A204.1 (cell line): ENCODE measurements at regions not wholly inside any gene's neighbourhood (a gene's known extent, or its start where the extent isn't known, plus 50 kb on each side); places are given as distances from the start of the nearest gene placed in this dataset.

Experiments
- FAIRE-seq: peaks from 2 replicates; lab custom pipeline; 2012; peaks lifted over from hg19 to GRCh38; lab: Jason Lieb, UNC

DNA sequence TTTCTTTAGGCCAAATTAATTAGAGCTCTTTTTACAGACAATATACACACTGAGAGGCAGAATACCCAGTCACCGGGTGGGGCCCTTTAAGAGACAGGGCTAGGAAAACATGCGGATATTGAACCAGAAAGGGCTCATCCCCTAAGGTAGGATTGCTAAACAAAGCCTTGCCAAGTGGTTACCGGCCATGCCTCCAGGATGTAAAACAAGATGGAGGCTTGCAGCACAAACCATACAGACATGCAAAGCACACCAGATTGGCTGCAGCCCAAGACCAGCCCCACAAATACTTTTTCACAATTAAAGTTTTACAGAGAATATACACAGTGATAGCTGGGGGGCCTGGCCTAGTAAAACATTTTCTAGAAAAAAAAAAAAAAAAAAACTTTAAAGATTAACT lies 210.0 kb downstream of the KLHL4 start:
- FAIRE-seq = no peak

DNA sequence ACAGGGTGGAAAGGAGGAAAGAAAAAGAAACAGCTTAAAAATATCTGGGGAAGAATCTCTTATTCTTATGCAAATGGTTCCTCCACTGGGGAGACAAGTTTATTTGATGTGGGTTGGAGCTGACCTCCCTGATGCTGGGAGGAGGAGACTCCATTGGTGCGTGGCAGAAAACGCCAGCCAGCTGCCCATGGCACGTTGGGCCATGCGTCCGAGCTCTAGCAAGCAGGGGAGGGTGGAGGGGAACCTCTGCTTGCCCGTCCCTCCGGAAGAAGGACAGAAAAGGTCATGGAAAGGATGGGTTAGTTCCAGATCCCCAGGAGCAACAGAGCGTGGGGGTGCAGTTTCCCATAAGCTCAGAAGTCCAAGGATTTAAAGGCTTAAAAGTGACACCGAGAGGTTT lies 210.4 kb downstream of the KLHL4 start:
- FAIRE-seq = no peak

DNA sequence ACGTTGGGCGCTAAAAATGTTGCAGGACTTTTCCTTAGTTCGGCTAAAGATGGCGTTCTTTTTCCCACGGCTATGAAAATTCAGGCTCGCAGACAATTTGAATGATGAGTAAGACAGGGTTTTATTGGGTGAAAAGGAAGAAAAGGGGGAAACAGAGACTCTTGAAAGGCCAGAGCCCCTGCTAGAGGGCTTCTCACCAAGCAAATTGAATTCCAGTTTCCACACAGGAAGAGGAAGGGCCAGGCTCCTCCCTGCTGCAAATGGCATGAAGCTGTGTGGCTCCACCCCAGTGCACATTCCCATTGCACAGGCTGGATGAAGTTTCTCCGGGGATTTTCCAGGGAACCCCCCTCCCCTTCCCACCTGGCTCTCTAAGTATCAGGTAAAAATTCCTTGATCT lies 210.9 kb downstream of the KLHL4 start:
- FAIRE-seq = no peak

DNA sequence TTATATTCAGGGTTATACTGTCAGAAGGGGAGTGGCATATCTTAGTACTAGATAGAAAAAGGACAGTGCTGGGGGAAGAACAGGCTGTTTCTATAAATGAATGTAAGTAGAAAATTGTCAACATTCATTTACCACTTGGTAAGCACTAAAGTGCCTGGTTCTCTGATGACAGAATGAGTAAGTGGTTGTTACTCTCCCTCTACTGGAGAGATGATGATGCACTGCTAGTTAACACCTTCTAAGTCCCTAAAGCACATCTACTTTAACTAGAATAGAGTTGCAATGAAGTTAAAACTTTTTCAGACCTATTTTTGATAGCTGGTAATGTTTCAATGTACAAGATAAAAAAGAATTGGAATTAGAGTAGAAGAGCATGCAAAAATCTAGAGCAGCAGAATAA lies 214.5 kb downstream of the KLHL4 start:
- FAIRE-seq = no peak

DNA sequence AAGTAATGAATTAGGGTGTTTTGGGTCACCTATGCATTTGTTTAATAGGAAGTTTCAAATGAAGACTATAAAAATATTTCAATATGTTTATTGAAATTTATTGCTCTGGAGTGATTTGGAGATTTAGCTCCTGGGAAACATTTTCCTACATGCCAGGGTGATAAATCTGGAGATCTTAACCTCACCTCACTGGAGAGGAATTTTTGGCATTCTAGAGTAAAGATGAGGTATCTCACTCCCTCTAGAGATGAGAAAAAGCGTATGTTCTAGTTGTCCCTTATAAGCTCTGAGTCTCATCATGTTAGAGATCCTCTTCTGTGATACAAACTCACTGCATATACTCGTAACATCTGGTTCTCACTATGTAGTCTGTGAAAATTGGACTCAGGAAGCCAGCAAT lies 219.0 kb downstream of the KLHL4 start:
- no peak for FAIRE-seq

DNA sequence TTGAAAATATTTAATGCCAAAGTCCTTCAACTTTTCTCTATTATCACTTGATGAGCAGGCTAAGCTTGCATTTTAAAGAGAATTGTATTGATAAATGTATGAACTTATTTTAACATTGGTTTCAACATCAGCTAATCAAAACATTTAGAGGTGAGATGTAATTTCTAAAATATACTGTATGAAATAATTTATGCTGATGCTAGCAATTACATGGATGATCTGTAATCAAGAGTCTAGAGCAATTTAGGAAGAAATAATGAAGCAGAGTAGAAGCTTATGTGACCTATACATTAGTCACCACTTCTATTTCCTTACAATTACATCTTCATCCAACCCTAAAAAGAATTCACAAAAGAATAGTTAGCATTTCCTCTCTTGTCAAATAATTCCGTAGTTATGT lies 226.8 kb downstream of the KLHL4 start:
- no peak for FAIRE-seq

DNA sequence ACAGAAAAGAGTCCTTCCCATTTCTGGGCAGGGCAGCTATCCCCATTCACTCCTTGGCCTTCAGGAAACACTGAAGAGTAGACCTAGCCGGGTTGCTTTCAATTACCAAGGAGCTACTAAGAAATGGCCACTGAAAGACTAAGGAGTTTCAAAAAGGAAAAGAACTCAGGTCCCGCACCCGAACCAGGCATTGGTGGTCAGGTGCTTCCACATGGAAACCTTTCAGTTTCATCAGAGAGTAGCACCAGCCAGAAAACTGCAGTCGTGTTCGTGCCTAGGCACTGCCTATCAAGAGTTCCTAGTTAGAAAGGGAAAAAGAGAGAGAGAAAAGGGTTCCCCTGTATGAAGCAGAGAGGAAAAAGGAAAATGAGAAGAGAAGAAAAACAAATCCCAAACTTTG lies 237.9 kb downstream of the KLHL4 start:
- no peak for FAIRE-seq

DNA sequence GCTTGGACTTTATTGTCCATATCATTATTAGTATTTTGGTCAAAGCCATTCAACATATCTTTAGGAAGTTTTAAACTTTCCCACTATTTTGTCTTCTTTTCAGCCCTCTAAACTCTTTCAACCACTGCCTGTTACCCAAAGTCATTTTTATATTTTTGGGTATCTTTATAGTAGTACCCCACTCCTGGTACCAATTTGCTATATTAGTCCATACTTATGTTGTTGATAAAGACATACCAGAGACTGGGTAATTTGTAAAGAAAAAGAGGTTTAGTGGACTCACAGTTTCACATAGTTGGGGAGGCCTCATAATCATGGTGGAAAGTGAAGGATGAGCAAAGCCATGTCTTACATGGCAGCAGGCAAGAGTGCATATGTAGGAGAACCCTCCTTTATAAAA lies 271.4 kb downstream of the KLHL4 start:
- FAIRE-seq = no peak

DNA sequence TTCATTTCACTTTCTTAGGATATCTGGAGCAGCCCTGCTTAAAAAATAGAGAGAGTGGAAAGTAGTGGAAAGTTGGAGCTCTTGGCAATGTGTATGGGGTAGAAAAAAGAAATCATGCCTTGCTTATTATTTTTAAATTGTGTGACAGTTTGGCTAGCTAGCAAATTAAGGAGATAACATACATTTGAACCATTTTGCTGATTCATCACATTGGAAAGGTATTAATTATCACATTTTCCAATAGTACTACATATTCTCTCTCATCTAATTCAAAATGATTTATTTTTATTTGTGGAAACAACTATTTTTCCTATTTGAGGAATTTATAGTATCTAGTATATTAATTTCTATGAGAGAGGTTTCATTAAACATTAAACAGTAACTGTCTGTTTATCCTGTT lies 280.4 kb downstream of the KLHL4 start:
- FAIRE-seq = no peak

DNA sequence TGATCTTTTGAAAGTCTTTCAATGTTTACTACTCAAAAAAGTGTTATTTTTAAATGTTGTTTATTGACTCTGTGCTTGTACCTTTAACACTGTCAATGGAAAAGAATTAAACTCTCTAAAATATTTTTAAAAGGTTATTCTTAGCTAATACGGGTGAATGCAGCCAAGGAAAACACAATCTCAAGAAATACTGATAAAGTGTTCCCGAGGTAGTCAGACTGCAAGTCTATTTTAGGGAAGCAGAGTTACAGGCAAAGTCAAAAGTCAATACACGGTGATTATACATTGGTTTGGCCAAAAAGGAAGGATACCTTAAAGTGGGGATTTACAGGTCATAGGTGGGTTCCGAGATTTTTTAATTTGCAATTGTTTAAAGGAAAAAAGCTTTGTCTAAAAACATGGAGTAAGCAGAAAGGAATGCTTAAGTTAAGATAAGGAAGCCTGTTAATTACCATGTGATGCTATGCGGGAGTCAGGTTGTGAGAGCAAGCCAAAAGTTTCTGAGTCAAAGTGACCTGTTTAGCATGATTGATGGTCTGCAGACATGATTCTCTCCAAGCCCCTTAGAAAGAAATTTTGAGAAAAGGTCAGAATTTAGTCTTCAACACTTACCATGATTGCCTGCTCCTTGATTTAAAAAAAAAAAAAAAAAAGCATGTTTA lies 288.4 kb downstream of the KLHL4 start:
- FAIRE-seq = no peak

DNA sequence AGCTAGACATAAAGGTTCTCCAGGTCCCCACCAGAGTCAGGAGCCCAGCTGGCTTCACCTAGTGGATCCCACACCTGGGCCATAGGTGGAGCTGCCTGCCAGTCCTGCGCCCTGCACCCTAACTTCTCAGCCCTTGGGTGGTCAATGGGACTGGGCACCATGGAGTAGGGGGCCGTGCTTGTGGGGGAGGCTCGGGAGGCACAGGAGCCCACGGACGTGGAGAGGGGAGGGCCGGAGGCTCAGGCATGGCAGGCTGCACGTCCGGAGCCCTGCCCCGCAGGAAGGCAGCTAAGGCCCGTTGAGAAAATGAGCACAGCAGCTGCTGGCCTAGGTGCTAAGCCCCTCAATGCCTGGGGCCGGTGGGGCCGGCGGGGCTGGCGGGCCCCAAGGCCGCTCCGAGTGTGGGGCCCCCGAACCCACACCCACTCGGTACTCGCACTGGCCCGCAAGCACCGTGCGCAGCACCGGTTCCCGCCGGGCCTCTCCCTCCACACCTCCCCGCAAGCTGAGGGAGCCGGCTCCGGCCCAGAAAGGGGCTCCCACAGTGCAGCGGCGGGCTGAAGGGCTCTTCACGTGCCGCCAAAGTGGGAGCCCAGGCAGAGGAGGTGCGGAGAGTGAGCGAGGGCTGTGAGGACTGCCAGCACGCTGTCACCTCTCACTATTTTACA lies 291.1 kb downstream of the KLHL4 start:
- FAIRE-seq = no peak

DNA sequence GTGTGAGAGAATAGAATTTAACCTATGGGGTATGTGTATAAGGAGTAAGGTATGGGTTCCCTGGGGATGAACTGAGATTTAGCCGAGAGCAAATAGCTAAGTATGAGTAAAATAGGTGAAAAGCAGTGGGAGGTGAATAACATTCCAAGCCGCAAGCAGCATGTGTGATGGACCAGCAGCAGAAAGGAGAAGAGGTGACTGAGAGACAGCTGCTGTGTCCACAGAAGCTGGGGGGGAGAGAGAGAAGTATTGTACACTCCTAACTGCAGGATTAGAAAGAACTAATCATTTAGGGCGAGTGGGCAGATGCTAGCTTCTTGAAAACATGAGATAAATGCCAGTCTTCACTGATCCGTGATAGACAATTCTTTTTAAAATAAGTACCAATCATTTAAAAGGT lies 296.0 kb downstream of the KLHL4 start:
- FAIRE-seq = no peak

DNA sequence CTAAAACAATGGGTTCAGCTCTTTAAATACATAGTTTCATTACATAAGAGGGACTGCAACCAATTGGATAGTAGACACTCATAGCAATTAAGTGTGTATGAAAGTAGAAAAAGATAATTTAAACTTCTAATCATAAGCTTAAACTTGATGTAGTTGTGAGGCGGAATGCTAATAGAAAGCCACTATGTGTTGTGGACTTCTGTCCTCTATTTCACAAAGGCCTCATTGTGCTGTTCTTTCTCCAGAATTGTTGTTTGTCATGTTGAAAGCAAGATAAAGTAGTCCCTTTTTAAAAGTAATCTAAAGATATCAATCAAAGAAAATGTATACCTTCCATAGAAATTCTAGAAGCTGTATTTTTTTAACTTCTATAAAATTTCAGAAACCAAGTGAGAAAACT lies 329.4 kb downstream of the KLHL4 start:
- no peak for FAIRE-seq

DNA sequence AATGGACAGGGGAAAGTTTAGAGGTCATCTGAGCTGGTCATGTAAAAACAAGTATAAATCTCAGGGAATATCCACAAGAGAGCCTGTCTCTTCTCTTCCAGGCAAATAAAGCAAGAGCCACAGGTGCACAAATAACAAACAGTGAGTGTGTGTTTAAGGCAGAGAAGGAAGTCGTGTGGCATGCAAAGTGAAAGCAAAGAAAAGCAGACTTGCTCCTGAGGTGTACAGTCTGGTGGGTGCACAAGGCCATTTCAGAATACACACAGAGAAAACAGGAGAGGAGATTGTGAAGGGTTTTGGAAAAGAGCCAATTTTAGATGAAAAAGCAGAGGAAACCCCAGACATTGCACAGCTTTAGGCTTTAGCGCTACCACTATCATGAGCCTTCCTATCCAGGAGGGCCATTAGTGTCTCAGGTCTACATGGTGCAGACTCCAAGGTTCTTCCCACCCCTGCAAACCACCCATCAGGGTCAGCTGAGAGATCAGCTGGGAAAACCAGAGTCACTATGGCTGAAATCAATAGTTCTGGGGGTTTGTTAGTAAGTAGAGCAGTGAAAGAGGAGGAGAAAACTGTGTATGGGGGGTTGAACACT lies 355.8 kb downstream of the KLHL4 start:
- no peak for FAIRE-seq

DNA sequence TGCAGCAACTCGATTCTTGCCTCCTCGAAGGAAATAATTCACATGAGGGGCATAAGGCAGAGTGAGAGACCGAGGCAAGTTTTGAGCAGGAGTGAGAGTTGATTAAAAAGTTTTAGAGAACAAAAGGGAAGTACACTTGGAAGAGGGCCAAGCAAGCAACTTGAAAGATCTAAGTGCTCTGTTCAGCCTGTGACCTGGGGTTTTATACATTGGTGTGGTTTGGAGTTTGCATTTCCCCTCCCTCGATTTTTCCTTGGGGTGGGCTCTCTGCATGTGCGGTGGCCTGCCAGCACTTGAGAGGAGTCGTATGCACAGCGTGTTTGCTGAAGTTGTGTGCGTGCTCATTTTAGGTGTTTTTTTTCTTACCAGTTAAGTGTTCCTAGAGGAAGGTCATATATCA lies 356.4 kb downstream of the KLHL4 start:
- FAIRE-seq = no peak

DNA sequence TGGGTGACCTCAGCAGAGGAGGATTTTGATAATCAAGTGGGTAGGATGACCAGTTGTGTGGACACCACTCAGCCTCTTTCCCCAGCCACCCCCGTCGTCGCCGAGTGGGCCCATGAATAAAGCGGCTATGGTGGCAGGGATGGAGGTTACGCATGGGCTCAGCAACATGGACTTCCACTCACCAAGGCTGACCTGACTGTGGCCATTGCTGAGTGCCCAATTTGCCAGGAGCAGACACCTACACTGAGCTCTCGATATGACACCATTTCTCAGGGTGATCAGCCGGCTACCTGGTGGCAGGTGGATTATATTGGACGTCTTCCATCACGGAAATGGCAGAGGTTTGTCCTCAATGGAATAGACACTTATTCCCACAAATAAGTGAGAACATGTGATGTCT lies 361.3 kb downstream of the KLHL4 start:
- no peak for FAIRE-seq

DNA sequence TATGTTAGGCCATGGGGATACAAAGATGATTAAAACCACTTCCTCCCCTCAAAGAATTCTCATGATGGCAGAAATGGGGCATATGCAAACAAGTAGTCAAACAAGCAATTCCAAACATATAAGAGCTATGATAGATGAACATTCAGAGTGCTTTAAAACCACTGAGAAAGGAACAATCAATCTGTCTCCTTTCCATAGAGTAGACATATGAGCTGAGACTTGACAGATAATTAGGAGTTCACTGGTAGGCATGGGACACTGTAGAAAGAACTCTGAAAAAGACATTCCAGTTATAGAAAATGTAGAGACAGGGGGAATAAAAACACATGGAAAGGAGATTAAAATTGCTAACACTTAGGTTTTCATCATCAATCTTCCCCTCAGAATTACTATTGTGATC lies 372.8 kb downstream of the KLHL4 start:
- FAIRE-seq = no peak

DNA sequence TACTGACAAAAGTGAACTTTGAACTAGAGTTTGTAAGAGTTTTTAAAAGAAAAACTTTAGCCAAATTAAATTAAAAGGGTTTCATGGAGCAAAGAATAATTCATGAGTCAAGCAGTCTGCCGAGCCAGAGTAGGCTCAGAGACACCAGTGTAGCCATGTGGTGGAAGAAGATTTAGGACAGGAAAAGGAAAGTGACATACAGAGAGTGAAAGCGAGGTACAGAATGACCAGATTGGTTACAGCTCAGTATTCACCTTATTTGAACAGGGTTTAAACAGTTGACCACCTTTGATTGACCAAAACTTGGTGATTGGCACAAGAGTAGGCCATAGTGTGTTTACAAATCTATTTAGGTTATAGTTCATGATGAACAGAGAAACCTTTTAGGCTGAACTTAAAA lies 377.8 kb downstream of the KLHL4 start:
- FAIRE-seq = no peak

DNA sequence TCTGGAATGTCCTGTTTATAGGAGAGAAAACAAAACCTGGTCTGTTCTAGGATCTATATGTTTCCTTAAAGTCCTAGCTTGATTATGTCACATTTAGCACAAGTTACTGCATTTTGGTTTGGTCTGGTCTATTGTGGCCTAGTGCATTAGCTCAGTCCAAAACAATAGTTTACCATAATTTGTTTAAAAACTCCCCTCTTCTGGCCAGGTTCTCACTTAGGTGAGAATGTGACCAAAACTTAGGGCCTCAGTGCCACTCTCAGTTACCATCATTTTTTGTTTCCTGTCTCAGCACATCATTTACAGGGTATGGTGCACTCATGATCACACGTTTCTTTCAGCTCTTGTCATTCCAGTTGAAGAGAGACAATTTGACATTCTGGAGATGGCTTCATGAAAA lies 378.5 kb downstream of the KLHL4 start:
- FAIRE-seq = no peak

DNA sequence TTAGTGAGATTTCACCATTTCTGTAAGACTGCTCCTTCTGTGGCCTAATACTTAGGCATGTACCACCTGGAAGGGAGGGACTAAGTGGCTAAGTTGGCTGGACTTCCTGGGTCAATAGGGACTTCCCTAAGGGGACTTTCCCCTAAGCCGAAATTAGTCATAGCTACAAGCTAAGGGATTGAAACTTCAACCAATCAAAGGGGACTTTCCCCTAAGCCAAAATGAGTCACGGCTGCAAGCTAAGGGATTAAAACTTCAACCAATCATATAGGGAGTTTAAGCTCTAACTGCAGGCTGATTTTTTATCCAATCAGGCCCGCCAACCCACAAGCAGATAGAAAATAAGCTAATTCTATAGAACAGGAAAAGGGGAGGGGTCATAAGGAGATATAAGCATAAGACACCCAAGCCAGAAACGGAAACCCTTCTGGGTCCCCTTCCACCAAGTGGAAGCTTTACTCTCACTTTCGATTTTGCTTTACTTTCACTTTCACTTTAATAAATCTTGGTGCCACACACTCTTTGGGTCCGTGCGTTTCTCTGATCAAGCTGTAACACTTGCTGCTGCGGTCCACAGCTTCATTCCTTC lies 382.8 kb downstream of the KLHL4 start:
- no peak for FAIRE-seq

DNA sequence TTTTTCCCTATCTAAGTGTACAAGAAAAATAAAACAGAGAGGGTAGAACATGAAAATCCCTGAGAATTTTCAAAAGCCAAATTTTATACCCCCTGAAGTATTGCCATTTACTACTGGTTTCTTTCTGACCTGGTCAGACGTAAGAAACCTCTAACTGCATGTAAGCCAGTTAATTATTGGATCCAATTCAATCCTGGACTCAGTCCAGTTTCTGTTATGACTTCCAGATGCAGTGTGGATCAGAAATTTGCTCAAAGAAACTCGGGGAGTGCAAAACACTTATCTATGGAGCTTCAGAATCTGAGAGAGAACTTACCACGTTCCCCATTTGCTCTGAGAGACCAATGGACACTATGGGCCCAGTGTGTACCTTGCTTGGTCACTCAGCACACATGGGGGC lies 383.5 kb downstream of the KLHL4 start:
- FAIRE-seq = no peak

DNA sequence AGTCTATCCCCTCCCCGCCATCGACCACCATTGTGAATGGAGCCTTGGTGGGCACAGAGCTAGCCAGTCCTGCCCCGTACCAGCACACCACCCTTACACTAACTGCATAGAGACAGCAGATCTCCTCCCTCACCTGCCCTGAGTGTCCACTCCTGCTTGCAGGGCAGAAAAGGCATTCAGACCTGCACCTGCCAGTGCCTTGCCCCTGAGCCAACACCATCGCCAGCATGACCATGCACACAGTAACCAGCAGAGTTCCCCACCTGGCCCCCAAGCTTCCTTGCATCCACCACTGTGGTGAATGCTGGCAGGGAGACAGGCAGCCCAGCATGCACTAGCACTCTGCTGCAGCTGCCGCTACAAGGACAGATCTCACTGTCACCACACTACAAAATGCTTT lies 397.1 kb downstream of the KLHL4 start:
- FAIRE-seq = no peak

DNA sequence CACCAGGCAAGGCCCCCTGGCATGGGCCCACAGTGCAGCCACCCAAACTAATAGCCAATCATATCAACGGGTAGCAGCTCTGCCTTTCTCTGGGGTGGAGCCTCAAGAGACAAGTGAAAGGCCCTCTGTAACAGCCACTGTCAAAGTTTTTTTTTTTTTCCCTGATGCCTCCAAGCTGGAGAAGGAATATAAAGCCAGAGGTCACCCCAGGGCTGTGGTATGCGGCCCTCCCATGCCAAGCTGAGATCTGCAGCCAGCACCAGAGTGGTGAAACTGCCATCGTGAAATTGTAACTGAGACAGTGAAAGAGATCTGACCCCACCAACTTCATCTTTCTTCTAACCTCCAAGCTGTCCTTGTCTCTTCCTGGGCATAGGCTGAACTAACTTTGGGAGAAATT lies 407.0 kb downstream of the KLHL4 start:
- FAIRE-seq = no peak

DNA sequence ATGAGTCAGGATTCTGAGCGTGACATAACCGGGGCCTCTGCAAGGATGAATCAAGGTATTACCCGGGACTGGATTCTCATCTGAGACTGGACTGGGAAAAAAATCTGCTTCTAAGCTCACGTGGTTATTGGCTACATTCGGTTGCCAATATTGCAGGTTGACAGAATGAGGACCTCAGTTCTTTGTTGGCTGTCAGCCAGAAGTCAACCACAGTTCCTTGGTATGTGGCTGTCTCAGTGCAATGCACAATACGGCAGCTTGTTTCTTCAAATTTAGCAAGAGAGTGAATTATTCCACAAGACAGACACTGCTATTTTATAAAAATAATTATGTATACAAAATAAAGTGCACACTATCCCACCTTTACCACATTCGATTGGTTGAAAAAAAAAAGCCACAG lies 424.2 kb downstream of the KLHL4 start:
- FAIRE-seq = no peak
